Peyer's patch (tissue), 4 donors: ENCODE measurements at regions not wholly inside any gene's neighbourhood (a gene's known extent, or its start where the extent isn't known, plus 50 kb on each side); places are given as distances from the start of the nearest gene placed in this dataset.

Experiments
- CTCF ChIP-seq, 6 experiments: fragments of 450-650 bp in 4 of 6; fragments of 200-600 bp in 2 of 6; sonication (generic) in 1 of 6; IDR thresholded peaks; one replicate each; pipeline ENCODE4 v1.5.1; 2017 to 2019; ENCODE audit warnings: antibody characterized with exemption in 6 of 6, mild to moderate bottlenecking in 3 of 6, moderate library complexity in 1 of 6
- POLR2A ChIP-seq, 2 donors: fragments of 450-650 bp; IDR thresholded peaks; one replicate each; pipeline ENCODE4 v1.5.1; 2017; ENCODE audit warnings: antibody characterized with exemption in 2 of 2, mild to moderate bottlenecking in 2 of 2, moderate library complexity in 2 of 2

GRCh38 chrX:107355533-107355932, 93.9 kb upstream of the FRMPD3 start:
- TF ChIP-seq POLR2A (IDR thresholded peaks at IDR 0.05) (no peak), CTCF (IDR thresholded peaks at IDR 0.05) (no peak)
